KMS-11 (cell line): ENCODE measurements at regions not wholly inside any gene's neighbourhood (a gene's known extent, or its start where the extent isn't known, plus 50 kb on each side); places are given as distances from the start of the nearest gene placed in this dataset.

ENCODE experiments used
- H2AFZ ChIP-seq: fragments of 200-600 bp; sonication (generic); 2 replicates; pipeline ENCODE4 v1.6.1; 2016; ENCODE audit warnings: antibody characterized with exemption, mixed run types, low read depth
- H3K27ac ChIP-seq: fragments of 200-600 bp; sonication (generic); 2 replicates; pipeline ENCODE4 v1.6.1; 2016; ENCODE audit warnings: mild to moderate bottlenecking, mixed run types
- H3K27me3 ChIP-seq: fragments of 200-600 bp; sonication (generic); 2 replicates; pipeline ENCODE4 v1.6.1; 2017; ENCODE audit warnings: mild to moderate bottlenecking, low read depth, mixed run types, moderate library complexity; ENCODE audit not compliant: insufficient read depth
- H3K36me3 ChIP-seq: fragments of 200-600 bp; sonication (generic); 2 replicates; pipeline ENCODE4 v1.6.1; 2017; ENCODE audit warnings: mild to moderate bottlenecking, mixed run types; ENCODE audit not compliant: insufficient read depth
- H3K4me1 ChIP-seq: fragments of 200-600 bp; sonication (generic); 2 replicates; pipeline ENCODE4 v1.6.1; 2016; ENCODE audit warnings: mild to moderate bottlenecking, low read depth, mixed run types; ENCODE audit not compliant: poor library complexity, severe bottlenecking
- H3K4me2 ChIP-seq: fragments of 200-600 bp; sonication (generic); 2 replicates; pipeline ENCODE4 v1.7.0; 2016; ENCODE audit warnings: mild to moderate bottlenecking, mixed run types
- H3K4me3 ChIP-seq: fragments of 200-600 bp; sonication (generic); IDR thresholded peaks from 2 replicates; pipeline ENCODE4 v1.6.1; 2017; ENCODE audit warnings: low read depth, low read length, mixed read lengths; ENCODE audit not compliant: insufficient read depth
- H3K79me2 ChIP-seq: fragments of 200-600 bp; sonication (generic); 2 replicates; pipeline ENCODE4 v1.6.1; 2016; ENCODE audit warnings: low read depth, mixed run types; ENCODE audit not compliant: insufficient read depth
- H3K9ac ChIP-seq: fragments of 200-600 bp; sonication (generic); 2 replicates; pipeline ENCODE4 v1.6.1; 2016; ENCODE audit warnings: mild to moderate bottlenecking, mixed run types
- H4K20me1 ChIP-seq: fragments of 200-600 bp; sonication (generic); 2 replicates; pipeline ENCODE4 v1.6.1; 2016; ENCODE audit warnings: mild to moderate bottlenecking, mixed run types; ENCODE audit not compliant: insufficient read depth
- CTCF ChIP-seq: fragments of 200-600 bp; sonication (generic); conservative IDR thresholded peaks from 2 replicates; pipeline ENCODE4 v1.6.1; 2017; ENCODE audit warnings: low read depth, mild to moderate bottlenecking, antibody characterized with exemption, low read length, moderate library complexity, mixed read lengths

GRCh38 chr2:58720770-58721697, 479.9 kb upstream of the FANCL start:
- no peaks in the 10 kb centered on the region for H3K36me3 ChIP-seq
- no peak overlapping the region for H3K4me3 ChIP-seq
- H3K4me1 ChIP-seq, result no peaks in the 10 kb centered on the region
- TF ChIP-seq CTCF, result no peak
- H3K9ac ChIP-seq, result no peak overlapping the region
- no peaks in the 10 kb centered on the region for H3K27me3 ChIP-seq
- H3K79me2 ChIP-seq, result no peaks in the 10 kb centered on the region
- H4K20me1 ChIP-seq, result no peaks in the 10 kb centered on the region
- H3K27ac ChIP-seq, result no peak overlapping the region
- no peak overlapping the region for H2AFZ ChIP-seq
- no peak overlapping the region for H3K4me2 ChIP-seq

DNA sequence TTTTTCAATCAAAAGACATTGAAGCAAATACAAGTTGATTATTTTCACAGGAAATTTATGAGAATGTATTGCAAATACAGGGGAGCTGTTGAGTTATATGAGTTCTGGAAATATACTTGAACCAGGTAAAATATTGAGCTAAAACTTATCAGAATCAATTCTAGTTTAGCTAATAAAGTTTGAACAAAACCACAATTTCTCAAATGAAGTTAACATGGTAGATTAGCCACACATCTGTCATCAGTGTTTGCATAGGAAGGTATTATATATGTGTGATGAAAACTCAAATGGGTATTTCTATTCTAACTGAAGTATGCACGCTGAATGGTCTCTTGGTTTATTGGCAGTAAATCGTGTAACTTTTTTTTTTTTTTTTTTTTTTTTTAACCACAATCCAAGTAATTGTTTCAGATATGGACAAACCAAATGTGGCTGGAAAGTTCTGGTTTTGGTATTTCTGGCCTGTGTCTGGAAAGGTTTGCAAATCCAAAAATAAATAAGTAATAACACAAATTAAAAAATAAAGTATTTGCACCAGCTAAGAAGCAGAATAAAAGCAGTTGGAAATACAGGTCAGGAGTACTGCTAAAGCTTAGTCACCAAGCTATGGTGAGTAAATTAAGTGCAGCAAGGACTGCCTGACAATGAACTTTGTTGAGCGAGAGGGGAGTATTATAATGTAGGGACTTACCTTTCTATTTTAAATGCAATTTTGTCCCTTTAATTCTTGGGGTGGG, 479.1 kb upstream of the FANCL start:
- Histone ChIP-seq H3K27me3 (no peaks in the 10 kb centered on the region), H3K4me3 (no peak overlapping the region), H3K4me2 (no peak overlapping the region), H3K27ac (no peak overlapping the region), H4K20me1 (no peaks in the 10 kb centered on the region), H3K4me1 (no peaks in the 10 kb centered on the region), H2AFZ (no peak overlapping the region), H3K79me2 (no peaks in the 10 kb centered on the region), H3K36me3 (no peaks in the 10 kb centered on the region), H3K9ac (no peak overlapping the region)
- TF ChIP-seq CTCF, result no peak

DNA sequence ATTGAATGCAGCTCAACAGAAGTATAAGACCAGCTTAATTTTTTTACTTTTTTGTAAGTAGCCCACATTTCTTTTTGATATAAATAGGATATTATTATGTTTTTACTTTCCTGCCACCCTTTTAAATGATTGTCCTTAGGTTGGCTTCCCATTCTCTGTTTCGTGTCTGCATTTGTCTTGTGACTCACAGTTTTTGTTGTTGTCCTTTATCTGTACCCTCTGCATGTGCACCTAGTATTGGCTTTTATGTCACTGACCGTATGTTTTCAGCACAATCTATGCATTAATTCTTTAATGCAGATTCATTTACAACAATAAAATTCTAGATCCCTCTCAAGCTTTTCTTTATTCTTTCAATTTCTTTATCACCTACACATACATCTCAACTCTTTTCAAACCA, 474.2 kb upstream of the FANCL start:
- no peak for TF ChIP-seq CTCF
- no peaks in the 10 kb centered on the region for H4K20me1 ChIP-seq
- no peak overlapping the region for H2AFZ ChIP-seq
- no peaks in the 10 kb centered on the region for H3K79me2 ChIP-seq
- no peaks in the 10 kb centered on the region for H3K4me1 ChIP-seq
- H3K27ac ChIP-seq, result no peak overlapping the region
- H3K36me3 ChIP-seq, result no peaks in the 10 kb centered on the region; the same call in 1 of the 2 replicates
- no peaks in the 10 kb centered on the region for H3K27me3 ChIP-seq
- no peak overlapping the region for H3K4me3 ChIP-seq
- no peak overlapping the region for H3K4me2 ChIP-seq
- no peak overlapping the region for H3K9ac ChIP-seq

DNA sequence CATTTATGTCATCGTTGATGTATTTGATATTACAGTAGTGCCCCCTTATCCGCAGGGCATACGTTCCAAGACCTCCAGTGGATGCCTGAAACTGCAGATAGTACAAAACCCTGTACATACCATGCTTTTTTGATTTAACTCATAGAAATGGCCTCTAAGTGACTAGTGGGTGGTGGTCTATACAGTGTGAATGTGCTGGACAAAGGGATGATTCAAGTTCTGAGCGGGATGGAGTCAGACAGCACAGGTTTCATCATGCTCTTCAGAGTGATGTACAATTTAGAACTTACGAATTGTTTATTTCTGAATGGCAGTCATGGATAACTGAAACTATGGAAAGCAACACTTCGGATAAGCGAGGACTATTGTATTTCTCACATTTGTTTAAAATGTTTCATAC, 473.1 kb upstream of the FANCL start:
- H2AFZ ChIP-seq, result no peak overlapping the region
- no peaks in the 10 kb centered on the region for H3K79me2 ChIP-seq
- H3K27ac ChIP-seq, result no peak overlapping the region
- no peaks in the 10 kb centered on the region for H3K4me1 ChIP-seq
- H3K4me3 ChIP-seq, result no peak overlapping the region
- no peaks in the 10 kb centered on the region; the same call in 1 of the 2 replicates for H3K36me3 ChIP-seq
- no peaks in the 10 kb centered on the region for H3K27me3 ChIP-seq
- no peak overlapping the region for H3K9ac ChIP-seq
- no peaks in the 10 kb centered on the region for H4K20me1 ChIP-seq
- no peak overlapping the region for H3K4me2 ChIP-seq
- no peak for TF ChIP-seq CTCF
